SJSA1 (cell line): ENCODE measurements at regions not wholly inside any gene's neighbourhood (a gene's known extent, or its start where the extent isn't known, plus 50 kb on each side); places are given as distances from the start of the nearest gene placed in this dataset.
A peak's percentile ranks its signal among the peaks of the same experiment; 100 is the strongest.

ENCODE experiments used
- DNase-seq, 2 experiments: peaks; one replicate each; pipeline ENCODE4 v3.0.0-alpha.2; 2015 to 2020; ENCODE audit warnings: low spot score in 2 of 2, low read depth in 1 of 2
- H3K27ac ChIP-seq: fragments of 250-450 bp; sonication (Bioruptor Pico); 2 replicates; pipeline ENCODE4 v1.5.1; 2020; ENCODE audit warnings: mild to moderate bottlenecking, moderate library complexity
- H3K27me3 ChIP-seq: fragments of 250-450 bp; sonication (Bioruptor Pico); replicated peaks from 2 replicates; pipeline ENCODE4 v1.5.1; 2020; ENCODE audit warnings: mild to moderate bottlenecking, moderate library complexity
- H3K36me3 ChIP-seq: fragments of 250-450 bp; sonication (Bioruptor Pico); 2 replicates; pipeline ENCODE4 v1.5.1; 2020; ENCODE audit warnings: mild to moderate bottlenecking
- H3K4me1 ChIP-seq: fragments of 250-450 bp; sonication (Bioruptor Pico); replicated peaks from 2 replicates; pipeline ENCODE4 v1.6.1; 2021; ENCODE audit warnings: mild to moderate bottlenecking
- H3K4me3 ChIP-seq: fragments of 250-450 bp; sonication (Bioruptor Pico); 2 replicates; pipeline ENCODE4 v1.5.1; 2020; ENCODE audit warnings: mild to moderate bottlenecking
- H3K9me3 ChIP-seq: fragments of 250-450 bp; sonication (Bioruptor Pico); replicated peaks from 2 replicates; pipeline ENCODE4 v1.5.1; 2020; ENCODE audit warnings: mild to moderate bottlenecking

GRCh38 chr20:24732599-24732998 is 216.5 kb upstream of the CST7 start:
- Histone ChIP-seq H3K9me3 (no peaks in the 10 kb centered on the region; the same call in 1 of the 2 replicates), H3K4me1 (peaks cover 27% of the 10 kb centered on the region), H3K27me3 (no peaks in the 10 kb centered on the region), H3K27ac (no peak overlapping the region), H3K4me3 (no peak overlapping the region), H3K36me3 (no peaks in the 10 kb centered on the region)
- no peak for DNase-seq

DNA sequence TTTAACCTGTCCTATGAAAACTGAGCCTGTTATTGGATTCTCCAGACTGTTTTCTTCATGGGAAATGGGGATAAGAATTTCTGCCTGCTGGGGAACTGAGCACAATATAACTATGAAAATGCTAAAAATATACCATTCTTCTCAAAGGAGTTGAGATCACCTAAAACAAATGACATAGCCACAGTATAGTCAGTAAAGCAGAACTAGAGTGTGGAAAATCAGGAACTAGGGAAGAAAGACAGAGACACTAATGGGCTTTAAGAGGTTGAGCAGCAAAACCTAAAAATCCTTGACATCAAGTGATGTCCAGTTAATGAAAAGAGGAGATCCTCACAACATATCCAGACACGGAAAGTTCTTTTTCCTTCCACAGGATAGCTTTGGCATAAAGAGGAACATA is 215.7 kb upstream of the CST7 start:
- DNase-seq = no peak
- H3K27me3 ChIP-seq = no peaks in the 10 kb centered on the region
- peaks cover 27% of the 10 kb centered on the region for H3K4me1 ChIP-seq
- H3K9me3 ChIP-seq = no peaks in the 10 kb centered on the region; the same call in 1 of the 2 replicates
- H3K4me3 ChIP-seq = no peak overlapping the region
- no peak overlapping the region for H3K27ac ChIP-seq
- H3K36me3 ChIP-seq = no peaks in the 10 kb centered on the region

- Histone ChIP-seq H3K9me3 (no peaks in the 10 kb centered on the region), H3K27me3 (no peaks in the 10 kb centered on the region), H3K27ac (no peak overlapping the region), H3K36me3 (no peaks in the 10 kb centered on the region), H3K4me3 (no peak overlapping the region), H3K4me1 (peaks cover 27% of the 10 kb centered on the region)
- no peak for DNase-seq
Observed at GRCh38 chr20:24734139-24734538, 214.9 kb upstream of the CST7 start.

GRCh38 chr20:24735263-24735662 is 213.8 kb upstream of the CST7 start:
- H3K4me1 ChIP-seq = peaks cover 27% of the 10 kb centered on the region
- no peaks in the 10 kb centered on the region for H3K27me3 ChIP-seq
- H3K36me3 ChIP-seq = no peaks in the 10 kb centered on the region
- DNase-seq = peak in 1 of 2 experiments; percentile 59
- peak overlapping the region; percentile 52 for H3K27ac ChIP-seq
- no peak overlapping the region for H3K4me3 ChIP-seq
- H3K9me3 ChIP-seq = no peaks in the 10 kb centered on the region

DNA sequence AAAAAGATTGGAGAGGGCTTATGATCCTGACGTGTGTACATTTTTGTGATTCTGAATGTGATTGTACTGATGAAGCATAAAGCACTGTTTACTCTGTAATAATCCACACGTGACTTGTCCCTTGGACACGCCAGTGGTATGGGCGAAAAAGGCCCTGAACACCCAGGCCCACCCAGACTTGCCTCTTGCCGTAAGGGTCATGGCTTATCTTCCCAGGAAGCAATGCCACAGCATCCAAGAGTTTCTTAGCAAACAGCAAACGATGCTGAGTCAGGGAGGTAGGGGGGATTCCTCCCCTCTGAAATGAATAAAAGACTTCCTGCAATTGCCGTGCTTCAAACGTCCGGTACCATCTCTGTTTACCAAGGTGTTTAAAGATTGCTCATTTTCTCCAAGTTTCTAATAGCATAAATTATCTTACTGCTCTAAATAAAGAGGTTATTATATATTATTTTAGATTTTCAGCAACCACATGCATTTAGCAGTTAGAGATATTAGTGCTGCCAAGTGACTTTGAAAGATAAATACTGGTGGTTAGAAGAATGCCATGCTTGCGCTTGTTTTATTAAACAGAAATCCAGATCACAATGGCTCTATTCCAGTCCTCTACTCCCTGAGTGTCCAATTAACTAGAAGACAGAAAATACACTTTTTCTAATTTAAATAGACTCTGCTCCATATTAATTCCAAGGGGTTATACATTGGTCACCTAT is 212.8 kb upstream of the CST7 start:
- H3K27ac ChIP-seq = peak overlapping the region; percentile 52
- no peaks in the 10 kb centered on the region for H3K27me3 ChIP-seq
- no peaks in the 10 kb centered on the region for H3K36me3 ChIP-seq
- H3K4me1 ChIP-seq = peaks cover 30% of the 10 kb centered on the region
- H3K4me3 ChIP-seq = no peak overlapping the region
- no peaks in the 10 kb centered on the region for H3K9me3 ChIP-seq
- DNase-seq = peak; percentile 78 to 82

- Histone ChIP-seq H3K4me1 (peaks cover 30% of the 10 kb centered on the region), H3K27ac (0 out of 2 replicates have a peak overlapping the region, but pooled peaks have one; percentile 52), H3K27me3 (no peaks in the 10 kb centered on the region), H3K4me3 (no peak overlapping the region), H3K36me3 (no peaks in the 10 kb centered on the region), H3K9me3 (no peaks in the 10 kb centered on the region)
- no peak for DNase-seq
Observed at GRCh38 chr20:24736844-24737211, 212.2 kb upstream of the CST7 start.

GRCh38 chr20:24737212-24737850 is 211.7 kb upstream of the CST7 start:
- H3K4me1 ChIP-seq = peaks cover 30% of the 10 kb centered on the region
- no peak overlapping the region for H3K4me3 ChIP-seq
- H3K36me3 ChIP-seq = no peaks in the 10 kb centered on the region
- no peaks in the 10 kb centered on the region for H3K27me3 ChIP-seq
- DNase-seq = no peak
- H3K9me3 ChIP-seq = no peaks in the 10 kb centered on the region
- H3K27ac ChIP-seq = no peak overlapping the region

GRCh38 chr20:24738058-24738775 is 210.9 kb upstream of the CST7 start:
- Histone ChIP-seq H3K4me1 (peaks cover 30% of the 10 kb centered on the region), H3K9me3 (no peaks in the 10 kb centered on the region), H3K27ac (no peak overlapping the region), H3K36me3 (no peaks in the 10 kb centered on the region), H3K27me3 (no peaks in the 10 kb centered on the region), H3K4me3 (no peak overlapping the region)
- DNase-seq = no peak

GRCh38 chr20:24738981-24739633 is 210.0 kb upstream of the CST7 start:
- Histone ChIP-seq H3K4me1 (peaks cover 30% of the 10 kb centered on the region), H3K27me3 (no peaks in the 10 kb centered on the region), H3K27ac (no peak overlapping the region), H3K36me3 (no peaks in the 10 kb centered on the region), H3K4me3 (no peak overlapping the region), H3K9me3 (no peaks in the 10 kb centered on the region)
- no peak for DNase-seq

DNA sequence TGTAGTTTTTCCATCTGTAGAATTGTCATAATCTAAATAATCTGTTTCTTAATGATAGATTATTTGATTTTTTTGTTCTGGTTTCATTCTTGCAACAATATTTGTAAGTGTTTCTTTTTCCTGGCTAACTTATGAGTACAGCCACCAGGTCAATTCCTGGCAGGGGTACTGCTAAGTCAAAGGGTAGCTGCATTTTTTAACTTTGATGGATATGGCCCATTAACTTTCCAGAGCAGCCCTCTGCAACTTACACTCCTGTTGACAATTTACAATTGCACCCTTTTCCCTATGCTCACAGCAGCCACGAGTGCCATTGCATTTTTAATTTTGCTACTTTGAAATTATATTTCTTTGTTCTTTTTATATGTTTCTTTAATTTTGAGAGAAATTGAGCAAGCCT is 209.3 kb upstream of the CST7 start:
- H3K27me3 ChIP-seq = no peaks in the 10 kb centered on the region
- DNase-seq = no peak

GRCh38 chr20:24741493-24742072 is 207.5 kb upstream of the CST7 start:
- no peak overlapping the region for H3K4me3 ChIP-seq
- H3K27me3 ChIP-seq = no peaks in the 10 kb centered on the region
- no peaks in the 10 kb centered on the region for H3K36me3 ChIP-seq
- DNase-seq = no peak
- H3K9me3 ChIP-seq = no peaks in the 10 kb centered on the region
- peaks cover 9% of the 10 kb centered on the region for H3K4me1 ChIP-seq
- no peak overlapping the region for H3K27ac ChIP-seq

More for the DNA sequence above, 209.3 kb upstream of the CST7 start:
- no peaks in the 10 kb centered on the region for H3K9me3 ChIP-seq
- H3K27ac ChIP-seq = no peak overlapping the region
- no peaks in the 10 kb centered on the region for H3K36me3 ChIP-seq
- H3K4me3 ChIP-seq = no peak overlapping the region
- H3K4me1 ChIP-seq = peaks cover 28% of the 10 kb centered on the region

DNA sequence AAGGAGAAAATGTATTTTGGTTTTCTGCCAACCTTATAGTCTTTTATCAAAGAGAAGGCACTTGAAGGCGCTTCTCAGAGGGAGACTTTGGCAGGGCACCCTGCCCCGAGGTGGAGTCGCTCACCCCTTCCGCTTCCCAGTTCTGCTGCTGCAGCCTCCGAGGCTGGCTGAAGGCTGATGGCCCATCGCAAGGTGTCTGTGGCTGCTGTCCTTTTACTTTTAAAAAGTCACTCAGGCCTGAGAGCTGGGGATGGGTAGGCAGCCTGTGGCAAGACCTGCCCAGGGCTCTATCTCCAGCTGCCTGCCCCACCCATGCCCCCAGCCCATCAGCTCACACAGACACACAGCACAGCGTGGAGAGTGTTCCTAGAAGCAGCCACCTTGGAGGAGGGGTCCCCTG is 206.6 kb upstream of the CST7 start:
- no peak overlapping the region for H3K27ac ChIP-seq
- no peaks in the 10 kb centered on the region for H3K9me3 ChIP-seq
- H3K36me3 ChIP-seq = no peaks in the 10 kb centered on the region
- H3K4me3 ChIP-seq = no peak overlapping the region
- no peaks in the 10 kb centered on the region for H3K27me3 ChIP-seq
- 0 out of 2 replicates have a peak, but pooled peaks cover 3% of the 10 kb centered on the region for H3K4me1 ChIP-seq
- DNase-seq = no peak

DNA sequence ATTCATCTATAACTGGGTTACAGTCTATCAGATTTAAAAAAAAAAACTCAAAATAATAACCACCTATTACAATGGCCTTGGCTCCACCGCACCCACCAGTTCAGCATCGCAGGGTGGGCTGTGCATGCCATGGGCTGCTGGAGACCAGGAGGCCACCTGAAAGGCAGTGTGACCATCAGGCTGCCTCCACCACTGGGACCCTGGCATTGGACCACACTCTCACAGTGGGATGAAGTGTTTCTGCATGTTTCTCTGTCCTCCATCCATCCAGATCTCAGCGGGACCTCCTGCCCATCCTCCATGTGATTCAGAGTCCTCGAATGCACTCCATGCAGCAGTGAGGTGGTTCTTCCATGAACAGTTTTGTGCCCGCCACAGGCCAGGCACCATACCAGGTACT is 206.1 kb upstream of the CST7 start:
- DNase-seq = no peak
- Histone ChIP-seq H3K36me3 (no peaks in the 10 kb centered on the region), H3K9me3 (no peaks in the 10 kb centered on the region), H3K27me3 (no peaks in the 10 kb centered on the region), H3K27ac (no peak overlapping the region), H3K4me1 (0 out of 2 replicates have a peak, but pooled peaks cover 3% of the 10 kb centered on the region), H3K4me3 (no peak overlapping the region)
